SU-DHL-6 (cell line): ENCODE measurements at regions not wholly inside any gene's neighbourhood (a gene's known extent, or its start where the extent isn't known, plus 50 kb on each side); places are given as distances from the start of the nearest gene placed in this dataset.

Experiments used
- H2AFZ ChIP-seq: fragments of 200-600 bp; sonication (generic); 2 replicates; pipeline ENCODE4 v1.6.1; 2014; ENCODE audit warnings: low read depth, mild to moderate bottlenecking, moderate library complexity, mixed read lengths, antibody characterized with exemption, low read length; ENCODE audit not compliant: severe bottlenecking
- H3F3A ChIP-seq: fragments of 200-600 bp; shearing (Covaris generic); 2 replicates; pipeline ENCODE4 v1.6.0; 2016; ENCODE audit warnings: antibody characterized with exemption, mild to moderate bottlenecking; ENCODE audit not compliant: insufficient read depth
- H3K27ac ChIP-seq: fragments of 200-600 bp; sonication (generic); 2 replicates; pipeline ENCODE4 v1.5.1; 2016; ENCODE audit warnings: low read depth, mild to moderate bottlenecking, low read length, moderate library complexity, mixed read lengths
- H3K27me3 ChIP-seq: fragments of 200-600 bp; sonication (generic), shearing (Covaris generic); 2 replicates; pipeline ENCODE4 v1.6.0; 2014; ENCODE audit warnings: mild to moderate bottlenecking, low read length
- H3K36me3 ChIP-seq: fragments of 200-600 bp; sonication (generic); 2 replicates; pipeline ENCODE4 v1.6.1; 2014; ENCODE audit warnings: mild to moderate bottlenecking, low read length, mixed read lengths
- H3K4me2 ChIP-seq: fragments of 300-600, 200-600 bp; shearing (Covaris generic), sonication (generic); 2 replicates; pipeline ENCODE4 v1.6.0; 2014; ENCODE audit warnings: low read length, low read depth, mild to moderate bottlenecking; ENCODE audit not compliant: poor library complexity, severe bottlenecking
- H3K4me3 ChIP-seq: fragments of 200-600 bp; sonication (generic); 2 replicates; pipeline ENCODE4 v1.5.1; 2014; ENCODE audit warnings: antibody characterized with exemption, low read length, mild to moderate bottlenecking, mixed read lengths; ENCODE audit not compliant: insufficient read depth, poor library complexity, severe bottlenecking
- H3K79me2 ChIP-seq: fragments of 200-600 bp; sonication (generic); 2 replicates; pipeline ENCODE4 v1.6.1; 2014; ENCODE audit warnings: mild to moderate bottlenecking, low read length, moderate library complexity; ENCODE audit not compliant: insufficient read depth
- H3K9ac ChIP-seq: fragments of 200-600 bp; sonication (generic); 2 replicates; pipeline ENCODE4 v1.7.0; 2014; ENCODE audit warnings: mild to moderate bottlenecking, low read length
- H3K9me2 ChIP-seq: fragments of 200-600 bp; sonication (generic); replicated peaks from 2 replicates; pipeline ENCODE4 v1.6.1; 2014; ENCODE audit warnings: low read length; ENCODE audit not compliant: insufficient read depth
- H3K9me3 ChIP-seq: fragments of 200-600 bp; sonication (generic); 2 replicates; pipeline ENCODE4 v1.6.1; 2014; ENCODE audit warnings: low read length, mixed read lengths; ENCODE audit not compliant: insufficient read depth
- H4K20me1 ChIP-seq: fragments of 200-600 bp; sonication (generic); 2 replicates; pipeline ENCODE4 v1.6.1; 2014; ENCODE audit warnings: low read depth, mild to moderate bottlenecking, antibody characterized with exemption, low read length, moderate library complexity, mixed read lengths
- CTCF ChIP-seq: fragments of 200-600 bp; sonication (generic); IDR thresholded peaks from one replicate; pipeline ENCODE4 v1.5.1; 2017; ENCODE audit warnings: antibody characterized with exemption, mild to moderate bottlenecking, low read length, moderate library complexity; ENCODE audit not compliant: insufficient read depth, poor library complexity, severe bottlenecking
- EZH2phosphoT487 ChIP-seq: fragments of 200-600 bp; sonication (generic), shearing (Covaris generic); conservative IDR thresholded peaks from 2 replicates; pipeline ENCODE4 v1.6.1; 2018; ENCODE audit warnings: mild to moderate bottlenecking, antibody characterized with exemption, low read length, moderate library complexity, mixed read lengths

GRCh38 chr18:25805939-25806338 lies 284.5 kb downstream of the SS18 start:
- H3K27me3 ChIP-seq, result no peaks in the 10 kb centered on the region
- H3K4me3 ChIP-seq, result no peak overlapping the region
- no peaks in the 10 kb centered on the region for H3K9me3 ChIP-seq
- TF ChIP-seq CTCF (no peak), EZH2phosphoT487 (no peak)
- no peak overlapping the region for H3K9ac ChIP-seq
- no peaks in the 10 kb centered on the region for H3K36me3 ChIP-seq
- no peak overlapping the region for H3K4me2 ChIP-seq
- no peaks in the 10 kb centered on the region for H4K20me1 ChIP-seq
- no peak overlapping the region for H3K27ac ChIP-seq
- no peaks in the 10 kb centered on the region for H3F3A ChIP-seq
- H3K9me2 ChIP-seq, result no peaks in the 10 kb centered on the region
- H3K79me2 ChIP-seq, result no peaks in the 10 kb centered on the region
- H2AFZ ChIP-seq, result no peak overlapping the region

- H3K9ac ChIP-seq, result no peak overlapping the region
- no peak overlapping the region for H2AFZ ChIP-seq
- H3K4me3 ChIP-seq, result no peak overlapping the region
Observed at GRCh38 chr18:25805323-25805722, 285.1 kb downstream of the SS18 start.

GRCh38 chr18:25799231-25799630 lies 291.2 kb downstream of the SS18 start:
- H3K79me2 ChIP-seq, result no peaks in the 10 kb centered on the region
- no peak for TF ChIP-seq CTCF
- TF ChIP-seq EZH2phosphoT487, result no peak

More at GRCh38 chr18:25805323-25805722, 285.1 kb downstream of the SS18 start:
- Histone ChIP-seq H4K20me1 (no peaks in the 10 kb centered on the region), H3K79me2 (no peaks in the 10 kb centered on the region), H3K27me3 (no peaks in the 10 kb centered on the region), H3K27ac (no peak overlapping the region), H3K9me3 (no peaks in the 10 kb centered on the region), H3K4me2 (no peak overlapping the region), H3K9me2 (no peaks in the 10 kb centered on the region), H3K36me3 (no peaks in the 10 kb centered on the region), H3F3A (no peaks in the 10 kb centered on the region)
- TF ChIP-seq CTCF, result no peak
- TF ChIP-seq EZH2phosphoT487, result no peak

More at GRCh38 chr18:25799231-25799630, 291.2 kb downstream of the SS18 start:
- no peaks in the 10 kb centered on the region for H4K20me1 ChIP-seq
- H3K27me3 ChIP-seq, result no peaks in the 10 kb centered on the region
- H3K9ac ChIP-seq, result no peak overlapping the region
- H3K27ac ChIP-seq, result no peak overlapping the region
- H3K9me2 ChIP-seq, result no peaks in the 10 kb centered on the region
- no peaks in the 10 kb centered on the region for H3K36me3 ChIP-seq
- H2AFZ ChIP-seq, result no peak overlapping the region
- H3K4me2 ChIP-seq, result no peak overlapping the region
- H3K9me3 ChIP-seq, result no peaks in the 10 kb centered on the region
- H3F3A ChIP-seq, result no peaks in the 10 kb centered on the region
- no peak overlapping the region for H3K4me3 ChIP-seq
